HepG2 (cell line): ENCODE measurements at regions not wholly inside any gene's neighbourhood (a gene's known extent, or its start where the extent isn't known, plus 50 kb on each side); places are given as distances from the start of the nearest gene placed in this dataset.

Experiments used
- EZH2 ChIP-seq: conservative IDR thresholded peaks from 2 replicates; pipeline ENCODE4 v1.6.1; 2012; ENCODE audit warnings: mild to moderate bottlenecking, low read depth, low read length, moderate library complexity
- GTF3A ChIP-seq: sonication (generic); formaldehyde crosslinking; conservative IDR thresholded peaks from 2 replicates; pipeline ENCODE4 v1.4.0; 2020; ENCODE audit warnings: mild to moderate bottlenecking, missing genetic modification reagents
- HES4 ChIP-seq: sonication (generic); formaldehyde crosslinking; IDR thresholded peaks from 2 replicates; pipeline ENCODE4 v1.9.0; 2021; ENCODE audit warnings: mild to moderate bottlenecking, missing genetic modification reagents, borderline replicate concordance
- KLF11 ChIP-seq: IDR thresholded peaks from 2 replicates; pipeline ENCODE4 v1.6.1; 2016; ENCODE audit warnings: missing compliant biosample characterization
- MBNL3 ChIP-seq: fragments of 250-450 bp; sonication (Bioruptor Pico); conservative IDR thresholded peaks from 2 replicates; pipeline ENCODE4 v1.8.0; 2022; ENCODE audit warnings: mild to moderate bottlenecking, inconsistent platforms
- RBAK ChIP-seq: sonication (generic); formaldehyde crosslinking; IDR thresholded peaks from 2 replicates; pipeline ENCODE4 v1.5.1; 2020; ENCODE audit warnings: mild to moderate bottlenecking, missing genetic modification reagents
- SNRNP70 ChIP-seq: fragments of 200-400 bp; formaldehyde crosslinking; IDR thresholded peaks from 2 replicates; pipeline ENCODE4 v1.6.1; 2017; ENCODE audit warnings: mild to moderate bottlenecking, low read depth, low read length, moderate library complexity
- STAG1 ChIP-seq: sonication (generic); formaldehyde crosslinking; IDR thresholded peaks from 2 replicates; pipeline ENCODE4 v1.4.0; 2020; ENCODE audit warnings: missing genetic modification reagents
- ZBTB42 ChIP-seq: sonication (generic); formaldehyde crosslinking; IDR thresholded peaks from 2 replicates; pipeline ENCODE4 v1.5.0; 2020; ENCODE audit warnings: mild to moderate bottlenecking, missing genetic modification reagents
- ZFP36L2 ChIP-seq: sonication (generic); formaldehyde crosslinking; IDR thresholded peaks from 2 replicates; pipeline ENCODE4 v1.4.0; 2020; ENCODE audit warnings: missing genetic modification reagents
- ZMAT3 ChIP-seq: sonication (generic); formaldehyde crosslinking; conservative IDR thresholded peaks from 2 replicates; pipeline ENCODE4 v1.7.0; 2021; ENCODE audit warnings: missing genetic modification reagents
- ZNF138 ChIP-seq: sonication (generic); formaldehyde crosslinking; IDR thresholded peaks from 2 replicates; pipeline ENCODE4 v1.5.0; 2020; ENCODE audit warnings: mild to moderate bottlenecking, low read depth, missing genetic modification reagents
- ZNF350 ChIP-seq: sonication (generic); formaldehyde crosslinking; IDR thresholded peaks from 2 replicates; pipeline ENCODE4 v1.4.0; 2020; ENCODE audit warnings: mild to moderate bottlenecking, low read depth, missing genetic modification reagents, borderline replicate concordance
- ZNF503 ChIP-seq: sonication (generic); formaldehyde crosslinking; IDR thresholded peaks from 2 replicates; pipeline ENCODE4 v1.4.0; 2020; ENCODE audit warnings: missing genetic modification reagents
- ZNF609 ChIP-seq: sonication (generic); formaldehyde crosslinking; IDR thresholded peaks from 2 replicates; pipeline ENCODE4 v1.4.0; 2020; ENCODE audit warnings: mild to moderate bottlenecking, missing genetic modification reagents, borderline replicate concordance
- ZNF713 ChIP-seq: sonication (generic); formaldehyde crosslinking; IDR thresholded peaks from 2 replicates; pipeline ENCODE4 v1.4.0; 2020; ENCODE audit warnings: mild to moderate bottlenecking, missing genetic modification reagents
- ZNF766 ChIP-seq: sonication (generic); formaldehyde crosslinking; IDR thresholded peaks from 2 replicates; pipeline ENCODE4 v1.5.0; 2020; ENCODE audit warnings: missing genetic modification reagents, borderline replicate concordance
- ZNF891 ChIP-seq: sonication (generic); formaldehyde crosslinking; IDR thresholded peaks from 2 replicates; pipeline ENCODE4 v1.5.0; 2020; ENCODE audit warnings: mild to moderate bottlenecking, missing genetic modification reagents
- TF ChIP-seq, protein P1 (sequence below): sonication (generic); formaldehyde crosslinking; IDR thresholded peaks from 2 replicates; pipeline ENCODE4 v1.4.0; 2020; ENCODE audit warnings: missing genetic modification reagents

DNA sequence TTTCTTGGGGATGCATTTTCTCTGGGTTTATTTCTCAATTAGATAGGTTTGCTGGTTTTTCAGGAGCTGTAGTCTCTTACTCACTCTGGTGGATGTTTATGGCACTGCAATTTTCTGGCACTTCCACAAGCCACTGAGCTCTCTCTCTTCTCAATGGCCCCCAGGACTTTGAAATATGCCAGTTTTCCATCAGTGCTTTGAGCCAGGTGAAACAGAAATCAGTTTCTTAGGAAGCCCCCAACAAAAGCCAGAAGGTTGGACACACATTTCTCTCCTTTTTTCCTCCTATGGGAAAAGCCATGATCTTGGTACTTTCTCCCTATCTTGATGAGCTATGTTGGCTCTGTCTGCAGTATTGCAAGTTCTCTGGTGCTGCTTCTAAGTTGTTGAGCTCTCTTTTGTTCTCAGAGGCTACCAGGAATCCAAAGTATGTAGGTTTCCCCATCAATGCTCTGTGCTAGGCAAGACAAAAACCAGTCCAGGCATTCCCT lies 90.7 kb upstream of the SMIM36 start (continued):
- TF ChIP-seq ZNF609 (no peak), STAG1 (CRISPR knock-in tag) (peak; percentile 76), HES4 (CRISPR knock-in tag) (no peak), EZH2 (no peak), SNRNP70 (no peak), ZNF713 (CRISPR knock-in tag) (no peak), ZNF350 (CRISPR knock-in tag) (no peak), ZNF138 (CRISPR knock-in tag) (no peak), ZNF766 (CRISPR knock-in tag) (no peak), ZNF503 (CRISPR knock-in tag) (no peak), RBAK (no peak), GTF3A (CRISPR knock-in tag) (no peak), ZFP36L2 (no peak), MBNL3 (CRISPR knock-in tag) (no peak), ZMAT3 (CRISPR knock-in tag) (no peak), ZBTB42 (no peak), ZNF891 (CRISPR knock-in tag) (no peak), KLF11 (CRISPR knock-in tag) (no peak)
- TF ChIP-seq, protein P1, sequence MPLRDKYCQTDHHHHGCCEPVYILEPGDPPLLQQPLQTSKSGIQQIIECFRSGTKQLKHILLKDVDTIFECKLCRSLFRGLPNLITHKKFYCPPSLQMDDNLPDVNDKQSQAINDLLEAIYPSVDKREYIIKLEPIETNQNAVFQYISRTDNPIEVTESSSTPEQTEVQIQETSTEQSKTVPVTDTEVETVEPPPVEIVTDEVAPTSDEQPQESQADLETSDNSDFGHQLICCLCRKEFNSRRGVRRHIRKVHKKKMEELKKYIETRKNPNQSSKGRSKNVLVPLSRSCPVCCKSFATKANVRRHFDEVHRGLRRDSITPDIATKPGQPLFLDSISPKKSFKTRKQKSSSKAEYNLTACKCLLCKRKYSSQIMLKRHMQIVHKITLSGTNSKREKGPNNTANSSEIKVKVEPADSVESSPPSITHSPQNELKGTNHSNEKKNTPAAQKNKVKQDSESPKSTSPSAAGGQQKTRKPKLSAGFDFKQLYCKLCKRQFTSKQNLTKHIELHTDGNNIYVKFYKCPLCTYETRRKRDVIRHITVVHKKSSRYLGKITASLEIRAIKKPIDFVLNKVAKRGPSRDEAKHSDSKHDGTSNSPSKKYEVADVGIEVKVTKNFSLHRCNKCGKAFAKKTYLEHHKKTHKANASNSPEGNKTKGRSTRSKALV (CRISPR knock-in tag) = no peak
- TF ChIP-seq, all 625 proteins: peak for 4
